Stimulated activated CD4-positive, alpha-beta T cell treated with anti-CD3 and anti-CD28 coated beads, Interleukin-4, amount 100 ng/mL, for 48 hours (primary cell): ENCODE measurements at regions not wholly inside any gene's neighbourhood (a gene's known extent, or its start where the extent isn't known, plus 50 kb on each side); places are given as distances from the start of the nearest gene placed in this dataset.

Experiments used
- DNase-seq, 2 donors: peaks; one replicate each; pipeline ENCODE4 v3.0.0-alpha.2; 2020; ENCODE audit warnings: low read depth in 2 of 2

DNA sequence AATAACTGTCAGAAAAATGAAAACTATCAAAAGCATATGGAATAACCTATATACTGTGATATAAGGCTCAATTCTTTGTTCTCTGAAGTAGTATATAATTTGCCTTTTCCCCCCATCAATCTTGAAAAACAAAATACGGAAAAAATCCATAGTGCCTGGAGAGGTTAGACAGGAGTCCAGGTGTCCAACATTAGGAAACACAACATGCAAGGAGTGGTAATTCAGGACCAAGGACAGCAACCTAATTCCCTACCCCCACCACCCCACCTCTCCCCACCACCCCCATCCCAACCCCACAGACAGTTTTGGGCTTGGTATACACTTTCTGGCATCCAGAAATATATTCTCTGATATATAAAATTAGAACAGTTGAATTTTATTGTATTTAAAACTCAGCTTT lies 55.1 kb upstream of the SLC25A26 start:
- no peak for DNase-seq

DNA sequence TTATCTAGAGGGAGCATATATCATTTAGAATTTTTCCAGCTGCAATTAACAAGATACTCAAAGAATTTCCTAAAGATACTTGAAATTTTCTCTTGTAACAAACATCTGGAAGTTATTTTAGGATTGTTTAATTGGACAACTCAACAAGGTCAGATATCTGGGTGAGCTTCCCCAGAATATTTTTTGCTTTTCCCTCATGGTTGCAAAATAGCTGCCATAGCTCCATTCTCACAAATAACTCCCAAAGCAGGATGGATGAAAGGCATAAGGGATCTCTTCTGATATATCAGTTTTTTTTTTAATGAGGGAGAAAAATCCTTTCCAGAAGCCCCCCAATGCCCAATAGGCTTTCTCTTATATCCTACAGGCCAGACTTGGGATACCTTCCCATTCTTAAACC lies 56.6 kb upstream of the SLC25A26 start:
- no peak for DNase-seq

DNA sequence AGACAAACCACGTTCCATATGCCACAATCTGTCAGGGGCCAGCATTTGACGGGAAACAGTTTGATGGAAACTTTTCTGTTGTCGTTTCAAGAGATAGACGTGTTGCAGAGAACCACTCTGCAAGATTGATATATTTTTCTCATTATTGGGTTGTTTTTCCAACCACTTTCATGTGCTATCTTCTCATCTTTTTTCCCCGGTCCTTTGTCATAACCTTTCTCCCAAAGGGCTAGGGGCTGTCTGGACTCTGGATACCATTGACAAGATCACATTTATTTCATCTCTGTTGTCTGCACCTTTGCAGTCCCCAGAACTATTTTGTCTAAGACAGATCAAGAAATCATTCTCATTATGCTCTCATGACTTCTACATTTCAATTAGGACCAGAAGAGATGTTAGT lies 57.6 kb upstream of the SLC25A26 start:
- DNase-seq = no peak

DNA sequence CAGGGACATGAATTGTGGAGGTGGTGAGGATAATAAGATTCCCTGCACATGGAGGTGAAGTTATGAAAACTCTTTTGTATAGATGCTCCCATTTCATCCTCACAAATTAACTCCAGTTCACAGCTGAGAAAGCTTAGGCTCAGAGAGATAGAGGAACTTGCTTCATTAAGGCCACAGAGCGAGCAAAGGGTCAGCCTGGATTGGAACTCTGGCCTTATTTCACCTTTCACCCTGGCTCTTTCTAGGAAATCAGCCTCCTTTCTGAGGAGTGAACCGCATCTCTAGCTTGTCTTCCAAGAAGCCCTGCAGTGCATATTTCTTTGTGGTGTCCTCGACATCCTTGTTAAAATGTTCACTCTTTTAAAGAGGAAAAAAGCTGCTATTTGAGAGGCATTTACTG lies 58.0 kb upstream of the SLC25A26 start:
- DNase-seq = no peak

DNA sequence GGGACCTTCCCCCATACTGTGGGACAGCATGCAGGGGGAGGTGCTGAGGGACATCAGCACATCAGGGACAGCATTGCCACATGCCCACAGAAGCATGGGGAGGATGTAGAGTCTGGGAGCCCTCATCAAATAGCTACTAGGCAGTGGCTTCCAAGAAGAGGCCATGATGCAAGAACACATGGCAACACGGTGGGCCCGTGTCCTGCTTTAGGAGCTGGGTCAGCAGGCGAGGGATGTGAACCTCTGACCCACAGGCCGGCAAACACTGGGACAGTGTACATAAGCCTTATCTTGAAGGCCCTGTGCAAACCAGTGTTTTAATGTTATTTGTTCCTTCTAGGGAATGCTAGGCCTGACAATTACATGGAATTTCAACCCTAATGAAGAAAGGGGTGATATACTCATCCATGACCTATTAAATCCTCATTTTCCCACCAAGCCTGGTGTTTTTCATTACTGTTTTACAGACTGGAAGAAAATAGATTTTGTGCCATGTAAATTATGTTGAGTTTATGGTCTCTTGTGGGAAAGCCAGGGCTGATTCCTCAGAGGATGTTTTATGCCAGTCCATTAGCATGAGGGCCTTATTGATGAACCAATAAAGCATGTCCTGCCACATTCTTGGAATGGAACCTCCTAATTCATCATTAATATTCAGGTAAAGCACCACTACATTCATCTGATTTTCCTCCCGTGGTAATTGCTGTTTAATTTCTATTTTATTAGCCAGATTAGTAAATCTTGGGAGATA lies 61.7 kb upstream of the SLC25A26 start:
- DNase-seq = no peak

DNA sequence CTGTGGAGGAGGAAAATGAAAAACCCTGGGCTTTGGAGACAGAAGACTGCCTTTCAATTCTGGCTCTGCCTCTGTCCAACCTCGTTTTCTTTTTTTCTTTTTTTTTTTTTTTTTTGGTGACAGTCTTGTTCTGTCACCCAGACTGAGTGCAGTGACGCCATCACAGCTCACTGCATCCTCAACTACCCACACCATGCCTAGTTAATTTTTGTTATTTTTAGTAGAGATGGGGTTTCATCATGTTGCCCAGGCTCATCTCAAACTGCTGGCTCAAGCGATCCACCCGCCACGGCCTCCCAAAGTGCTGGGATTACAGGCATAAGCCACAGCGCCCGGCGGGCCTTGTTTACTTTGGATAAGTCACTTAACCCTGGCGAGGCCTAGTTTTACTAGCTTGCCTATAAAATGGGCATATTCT lies 66.3 kb upstream of the SLC25A26 start:
- no peak for DNase-seq

DNA sequence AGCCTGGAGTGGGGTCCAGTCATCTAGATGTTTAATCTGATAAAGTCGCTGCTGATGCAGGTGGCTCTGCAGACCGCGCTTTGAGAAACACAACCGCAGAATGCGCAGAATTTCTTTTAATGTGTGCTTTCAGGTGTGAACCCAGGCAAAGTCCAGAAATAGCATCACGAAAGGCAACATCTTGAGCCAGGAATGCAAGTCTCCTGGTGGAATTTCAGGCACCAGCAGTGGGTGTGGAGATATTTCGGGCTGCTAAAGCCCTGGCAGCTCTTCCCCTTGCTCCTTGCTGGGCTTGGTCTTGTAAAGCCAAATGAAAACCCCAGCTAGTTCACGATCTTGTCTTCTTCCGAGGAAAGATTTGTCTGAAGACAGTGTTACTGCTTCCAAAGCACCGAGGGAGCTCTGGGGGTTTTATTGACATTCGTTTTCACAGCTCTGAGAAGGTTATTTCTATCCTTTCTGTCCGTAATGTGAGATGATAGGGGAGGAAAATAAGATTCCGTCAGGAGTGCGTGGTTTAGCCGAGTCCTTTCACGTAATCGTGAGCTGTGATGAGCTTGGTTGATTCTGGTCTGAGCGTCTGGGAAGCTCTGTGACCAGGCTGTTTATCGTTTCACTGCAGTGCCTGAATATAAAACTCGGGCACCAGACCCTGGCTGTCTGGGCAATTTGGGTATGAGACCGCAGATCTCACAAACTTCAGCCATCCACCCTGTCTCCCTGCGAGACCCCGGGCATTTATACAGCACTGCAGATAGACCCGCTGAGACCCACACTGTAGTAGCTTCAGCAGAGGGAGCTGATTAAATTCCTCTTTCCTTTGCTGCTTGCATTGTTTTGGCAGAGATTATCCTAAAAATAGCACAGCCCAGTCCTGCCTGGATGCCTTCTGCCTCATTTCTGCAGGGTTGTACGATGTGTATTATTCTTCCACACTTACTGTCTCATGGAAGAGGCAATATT lies 67.0 kb upstream of the SLC25A26 start:
- no peak for DNase-seq

DNA sequence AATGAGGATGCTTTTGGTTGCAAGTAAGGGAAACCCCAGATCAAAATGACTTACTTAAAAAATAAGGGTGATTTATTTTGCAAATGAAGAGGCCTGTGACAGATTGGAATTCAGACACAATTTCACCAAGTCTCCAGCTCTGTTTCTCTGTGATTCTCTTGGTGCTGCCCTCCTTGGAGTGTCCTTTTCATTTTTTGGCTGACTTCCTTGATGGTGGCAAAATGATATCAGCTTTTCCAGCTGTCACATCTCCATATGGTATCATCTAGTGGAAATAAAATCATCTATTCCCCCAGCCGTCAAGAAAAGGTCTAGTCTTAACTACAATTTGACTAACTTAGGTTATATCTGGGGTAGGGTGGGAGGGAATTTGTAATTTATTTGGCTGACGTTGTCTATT lies 68.5 kb upstream of the SLC25A26 start:
- no peak for DNase-seq

DNA sequence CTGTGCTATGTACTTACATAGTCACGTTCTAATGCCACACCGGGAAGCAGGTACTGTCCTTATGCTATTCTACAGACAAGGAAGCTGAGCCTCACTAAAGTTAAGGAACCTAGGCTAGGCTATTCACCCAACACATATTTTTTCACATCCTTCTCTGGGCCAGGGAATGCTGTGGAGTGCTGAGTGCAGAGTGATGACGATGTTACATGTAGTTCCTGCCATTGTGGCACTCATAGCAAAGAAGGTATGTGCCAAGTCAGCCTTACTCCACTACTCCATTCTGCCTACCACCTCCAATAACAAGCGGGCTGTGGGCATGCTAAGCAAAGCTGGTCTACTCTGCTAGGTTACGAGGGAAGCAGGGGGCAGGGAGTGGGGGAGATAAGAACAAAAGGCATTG lies 69.8 kb upstream of the SLC25A26 start:
- no peak for DNase-seq

DNA sequence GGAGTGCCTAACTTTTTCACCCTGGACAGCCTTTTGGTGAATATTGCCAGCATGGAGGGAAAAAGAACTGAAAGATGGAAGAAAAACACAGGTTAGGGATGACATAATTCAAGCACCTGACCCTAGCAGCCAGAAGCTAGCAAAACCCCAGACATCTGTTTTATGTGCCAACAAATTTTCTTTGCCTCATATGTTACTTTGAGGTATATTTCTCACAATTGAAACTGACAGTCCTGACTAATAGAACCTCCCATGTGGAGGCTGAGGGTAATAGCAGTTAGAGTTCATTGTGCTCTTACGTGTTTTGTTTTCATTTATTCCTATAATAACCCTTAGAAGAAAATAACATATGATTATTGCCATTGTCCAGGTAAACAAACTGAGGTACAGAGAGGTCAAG lies 71.5 kb upstream of the SLC25A26 start:
- DNase-seq = no peak

DNA sequence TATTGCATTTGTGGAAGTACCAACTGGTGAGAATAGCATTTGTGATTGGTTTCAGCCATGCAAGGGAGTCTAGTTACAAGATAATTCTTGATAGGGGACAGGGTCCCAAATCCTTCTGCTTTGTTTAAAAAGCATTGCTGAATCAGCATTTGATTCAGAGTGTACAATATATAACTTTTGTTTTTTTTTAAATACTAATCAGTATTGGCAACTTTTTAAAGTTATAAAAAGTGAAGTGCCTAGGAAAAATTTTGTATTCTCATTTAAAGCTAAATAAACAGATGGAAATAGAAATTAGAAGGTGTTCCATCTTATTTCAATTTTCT lies 75.4 kb upstream of the SLC25A26 start:
- DNase-seq = no peak

DNA sequence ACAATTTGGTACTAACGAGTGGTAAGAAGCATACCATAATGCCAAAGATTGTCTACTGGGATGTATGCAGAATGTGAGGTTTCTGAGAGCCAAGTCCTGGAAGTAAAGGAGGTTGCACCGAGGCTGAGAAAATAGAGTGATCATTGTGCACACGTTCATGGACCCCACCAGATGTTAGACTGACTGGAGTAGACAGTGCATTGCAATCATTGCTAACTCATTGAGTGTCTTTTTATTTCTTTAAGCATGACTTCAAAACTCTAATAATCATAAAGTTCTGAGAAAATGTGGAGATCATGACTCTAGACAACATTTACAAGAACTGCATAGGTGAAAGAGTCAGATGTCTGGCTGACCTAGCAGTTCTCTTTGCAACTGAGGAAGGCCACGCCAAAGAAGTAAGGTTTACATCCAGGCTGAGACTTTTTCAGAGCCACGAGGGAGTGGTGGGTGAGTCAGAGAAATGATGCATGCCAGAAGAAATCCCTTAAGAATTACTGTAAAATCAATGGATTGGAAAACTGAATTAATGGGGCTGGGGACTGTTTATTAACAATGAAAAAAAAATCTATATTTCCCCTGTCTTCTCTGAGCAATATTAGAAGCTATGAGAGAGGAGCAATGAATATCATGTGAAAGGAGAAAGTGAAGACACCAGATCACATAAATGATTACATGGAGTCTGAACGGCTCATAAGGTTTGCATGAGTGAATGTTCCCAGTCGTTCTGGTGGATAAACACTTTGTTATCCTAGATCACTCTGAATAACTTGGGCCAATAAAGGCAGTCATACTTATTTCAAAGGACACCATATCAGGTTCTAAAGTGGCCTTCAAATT lies 76.0 kb upstream of the SLC25A26 start:
- DNase-seq = no peak

DNA sequence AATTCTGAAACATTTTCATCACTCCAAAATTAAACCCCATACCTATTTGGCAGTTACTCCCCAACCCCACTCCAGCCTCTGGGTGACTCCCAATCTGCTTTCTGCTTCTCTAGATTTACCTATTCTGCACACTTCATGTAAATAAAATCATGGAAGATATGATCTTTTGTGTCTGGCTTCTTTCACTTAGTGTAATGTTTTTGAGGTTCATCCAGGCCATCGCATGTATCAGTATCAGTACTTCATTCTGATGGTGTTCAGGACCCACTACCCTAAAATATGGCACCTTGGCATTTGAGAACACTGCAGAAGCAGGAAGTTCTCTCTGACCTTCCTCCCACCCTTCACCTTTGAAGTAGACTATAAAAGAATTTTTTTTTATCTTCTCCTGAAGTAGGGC lies 78.7 kb upstream of the SLC25A26 start:
- no peak for DNase-seq

DNA sequence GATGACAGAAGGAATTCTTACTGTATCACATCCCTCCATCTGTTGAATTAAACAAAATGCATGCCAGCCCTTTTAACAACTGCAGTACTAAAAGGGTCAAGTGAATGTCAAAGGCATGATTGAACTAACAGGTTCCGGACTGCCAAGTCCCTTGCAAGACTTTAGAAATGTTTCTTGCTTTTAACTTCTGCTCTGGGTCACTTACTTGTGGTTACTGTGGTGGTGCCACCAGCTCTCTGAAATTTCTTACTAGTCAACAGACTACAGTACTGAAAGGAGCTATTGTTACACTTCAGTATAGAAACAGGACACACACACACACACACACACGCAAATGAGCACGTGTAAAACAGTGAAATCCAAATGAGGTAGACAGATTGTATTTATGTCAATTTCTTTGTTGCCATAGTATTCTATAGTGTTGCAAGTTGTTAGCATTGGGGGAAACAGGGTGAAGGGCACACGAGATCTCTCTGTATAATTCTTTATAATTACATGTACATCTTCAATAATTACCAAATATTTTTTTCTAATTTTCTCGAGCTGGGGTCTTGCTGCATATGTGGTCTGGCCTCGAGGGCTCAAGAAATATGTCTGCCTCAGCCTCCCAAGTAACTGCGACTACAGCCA lies 79.9 kb upstream of the SLC25A26 start:
- DNase-seq = no peak

DNA sequence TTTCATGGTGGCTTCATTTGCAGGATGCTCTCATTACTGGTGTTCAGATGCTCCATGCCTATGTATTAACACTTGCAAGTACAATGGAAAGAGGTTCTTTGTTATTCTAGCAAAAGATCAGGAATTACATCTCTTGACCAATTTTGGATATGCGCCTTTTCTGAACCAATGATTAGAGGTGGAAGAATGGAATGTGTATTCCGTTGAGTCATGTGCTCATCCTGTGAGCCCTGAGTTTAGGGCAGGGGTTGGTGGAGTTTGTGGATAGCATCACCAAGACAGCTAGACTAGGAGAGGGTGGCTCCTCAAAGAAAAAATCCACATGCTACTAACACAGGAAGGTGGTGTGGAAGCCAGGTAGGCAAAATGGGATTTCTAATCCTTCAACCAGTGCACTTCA lies 80.7 kb upstream of the SLC25A26 start:
- DNase-seq = no peak

DNA sequence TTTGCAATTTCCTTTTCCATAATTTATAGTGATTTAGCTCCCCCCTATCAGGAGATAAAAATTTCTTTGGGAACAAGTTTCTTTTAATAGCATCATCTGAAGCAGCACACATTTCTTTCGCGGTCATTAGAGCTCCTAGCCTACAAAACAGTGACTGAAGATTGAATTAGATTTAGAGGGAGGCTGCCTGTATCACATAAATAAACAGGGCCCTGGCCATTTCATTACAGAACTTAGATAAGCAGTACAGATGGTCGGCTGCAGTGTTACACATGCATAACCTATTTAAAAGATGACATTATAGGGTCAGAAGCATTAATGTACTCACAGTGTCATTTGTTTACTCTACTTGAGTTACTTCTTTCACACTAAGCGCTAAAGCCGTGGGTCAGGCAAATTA lies 81.4 kb upstream of the SLC25A26 start:
- DNase-seq = no peak

DNA sequence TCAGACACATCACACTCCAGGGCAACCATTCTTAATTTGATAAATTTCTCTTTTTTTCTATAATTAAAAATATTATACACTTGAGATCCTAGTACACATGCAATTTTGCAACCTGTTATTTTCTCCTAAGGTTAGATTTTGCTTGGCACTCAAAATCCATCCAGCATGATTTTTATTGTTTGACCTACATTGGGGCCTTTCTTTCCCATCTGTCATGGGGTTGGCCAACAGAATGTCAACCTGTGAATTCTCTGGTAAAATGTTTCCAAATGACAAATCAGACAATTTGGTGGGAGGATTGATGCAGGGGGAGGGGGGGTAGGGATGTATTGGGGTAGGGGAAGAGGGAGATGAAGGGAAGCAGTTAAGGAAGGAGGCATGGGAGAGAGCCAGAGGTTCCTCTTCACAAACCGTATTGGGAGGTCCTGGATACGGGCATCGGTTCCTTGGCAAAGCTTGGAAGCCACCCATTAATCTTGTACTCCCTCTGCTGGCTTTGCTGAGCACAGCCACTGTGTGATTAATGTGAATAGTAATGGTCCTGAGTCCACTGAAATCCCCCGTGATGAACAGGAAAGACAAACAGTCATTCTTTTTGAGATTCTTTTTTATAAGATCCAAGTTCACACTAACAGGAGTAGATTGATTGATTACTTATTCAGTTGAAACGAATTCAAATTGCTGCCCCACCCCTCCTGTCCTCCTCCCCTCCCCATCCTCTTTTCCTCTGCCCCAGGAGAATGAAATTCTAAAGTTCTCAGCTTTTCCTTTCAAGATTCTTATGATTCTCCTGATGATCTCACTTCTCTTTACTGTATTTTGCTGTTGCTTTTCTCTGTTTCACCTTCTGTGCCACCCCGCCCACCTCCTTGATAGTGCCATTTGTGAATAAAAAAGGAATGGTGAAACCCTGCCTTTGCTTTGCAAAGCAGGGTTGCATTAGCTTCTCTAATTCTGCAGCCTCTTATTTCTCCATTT lies 82.2 kb upstream of the SLC25A26 start:
- peak in 1 of 2 donors; percentile 3 for DNase-seq

DNA sequence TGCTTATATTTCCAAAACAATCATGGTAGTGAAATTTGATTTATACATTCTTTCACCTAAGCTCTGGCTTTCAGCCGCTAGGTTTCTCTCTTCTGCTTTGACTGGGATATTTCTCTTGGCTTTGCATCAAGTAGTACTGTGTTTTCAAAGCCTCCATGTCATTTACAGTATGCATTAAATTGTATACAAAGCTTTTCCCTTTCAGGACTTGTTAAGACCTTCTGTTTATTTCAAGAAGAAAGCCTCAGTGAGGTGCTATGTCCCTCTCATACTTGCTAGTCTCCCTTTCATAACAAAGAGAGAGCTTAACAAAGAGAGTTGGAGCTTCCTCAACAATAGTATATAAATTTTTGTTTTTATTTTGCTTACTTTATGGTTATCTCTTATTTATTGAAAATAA lies 84.2 kb upstream of the SLC25A26 start:
- no peak for DNase-seq

DNA sequence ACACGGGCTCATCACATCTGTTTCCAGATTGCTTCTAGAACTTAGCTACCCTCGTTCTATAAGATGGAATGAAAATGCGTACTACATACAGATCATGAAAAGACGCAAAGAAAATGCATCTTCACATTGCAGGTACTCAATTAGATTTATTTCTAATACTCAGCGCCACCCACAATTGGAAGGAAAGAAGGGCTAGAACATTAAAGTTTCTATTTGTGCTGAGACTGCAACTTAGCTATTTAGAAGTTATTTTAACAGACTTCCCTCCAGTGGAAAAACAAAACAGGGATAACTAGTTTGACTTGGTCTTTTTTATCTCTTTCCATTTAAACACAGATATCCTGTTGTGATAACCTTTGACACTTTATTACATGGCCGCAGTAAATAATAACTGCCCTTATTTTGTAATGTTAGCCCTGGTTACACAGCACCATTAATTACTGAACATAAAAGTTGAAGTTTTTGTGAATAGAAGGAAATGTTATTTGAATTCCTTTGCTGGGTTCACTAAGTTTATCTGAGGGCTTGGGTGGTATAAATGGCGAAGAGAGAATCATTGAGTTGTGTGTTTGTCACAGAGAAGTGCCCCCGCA lies 86.9 kb upstream of the SLC25A26 start:
- DNase-seq = no peak

DNA sequence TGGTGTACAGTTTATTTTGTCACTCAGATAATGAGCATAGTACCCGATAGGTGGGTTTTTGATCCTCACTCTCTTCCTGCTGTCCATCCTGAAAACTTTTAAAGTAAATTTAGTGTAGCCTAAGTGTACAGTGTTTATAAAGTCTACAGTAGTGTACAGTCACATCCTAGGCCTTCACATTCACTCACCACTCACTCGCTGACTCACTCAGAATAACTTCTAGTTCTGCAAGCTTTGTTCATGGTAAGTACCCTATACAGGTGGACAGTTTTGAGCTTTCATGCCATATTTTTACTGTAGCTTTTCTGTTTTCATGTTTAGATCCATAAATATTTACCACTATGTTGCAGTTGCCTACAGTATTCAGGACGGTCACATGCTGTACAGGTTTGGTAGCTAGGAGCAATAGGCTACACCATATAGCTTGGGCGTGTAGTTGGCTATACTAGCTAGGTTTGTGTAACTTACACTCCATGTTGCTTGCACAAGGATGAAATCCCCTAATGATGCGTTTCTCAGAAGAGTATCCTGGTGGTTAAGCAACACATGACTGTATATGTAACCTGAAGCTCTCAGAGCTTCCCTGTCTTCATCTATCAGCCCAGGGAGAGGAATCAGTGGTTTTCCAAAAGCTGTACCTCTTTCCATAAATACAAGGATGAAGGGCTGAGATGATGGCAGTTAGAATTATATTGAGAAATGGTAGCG lies 87.6 kb upstream of the SLC25A26 start:
- no peak for DNase-seq
